Omental fat pad (tissue), 3 donors: ENCODE measurements at regions not wholly inside any gene's neighbourhood (a gene's known extent, or its start where the extent isn't known, plus 50 kb on each side); places are given as distances from the start of the nearest gene placed in this dataset.
"Not testable (repeated sequence)": the region's sequence is repeated elsewhere in the genome, so short reads cannot be mapped to it uniquely, and the experiment has no call there.

Experiments
- ATAC-seq: fragments of 150-250 bp; one replicate; pipeline ENCODE4 v1.9.1; 2016; ENCODE audit warnings: mild to moderate bottlenecking, moderate library complexity; ENCODE audit not compliant: low FRiP score
- DNase-seq: peaks from one replicate; pipeline ENCODE4 v3.0.0-alpha.2; 2019; ENCODE audit warnings: low spot score
- TF ChIP-seq, protein P1 (sequence below), 3 donors: fragments of 450-650 bp; IDR thresholded peaks; one replicate each; pipeline ENCODE4 v1.5.1; 2016 to 2017; ENCODE audit warnings: antibody characterized with exemption in 3 of 3, mild to moderate bottlenecking in 3 of 3, moderate library complexity in 2 of 3

DNA sequence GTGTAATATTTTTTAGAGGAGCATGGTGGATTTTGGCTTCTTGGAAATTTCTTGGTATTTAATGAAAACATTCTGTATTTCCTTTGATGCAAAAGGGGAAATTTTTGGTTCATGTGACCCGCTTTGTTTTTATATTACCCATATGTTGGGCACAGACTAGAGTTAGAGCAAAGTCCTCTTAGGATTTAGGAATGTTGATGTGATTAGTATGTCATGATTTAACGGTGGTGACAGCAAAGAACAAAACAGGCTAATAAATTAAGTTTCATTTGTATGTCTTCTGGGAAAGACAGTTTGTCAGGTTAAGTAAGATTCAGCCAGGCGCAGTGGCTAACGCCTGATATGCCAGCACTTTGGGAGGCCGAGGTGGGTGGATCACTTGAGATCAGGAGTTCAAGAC is 304.6 kb downstream of the REEP3 start:
- no peak for ATAC-seq
- DNase-seq: no peak
- TF ChIP-seq, protein P1, sequence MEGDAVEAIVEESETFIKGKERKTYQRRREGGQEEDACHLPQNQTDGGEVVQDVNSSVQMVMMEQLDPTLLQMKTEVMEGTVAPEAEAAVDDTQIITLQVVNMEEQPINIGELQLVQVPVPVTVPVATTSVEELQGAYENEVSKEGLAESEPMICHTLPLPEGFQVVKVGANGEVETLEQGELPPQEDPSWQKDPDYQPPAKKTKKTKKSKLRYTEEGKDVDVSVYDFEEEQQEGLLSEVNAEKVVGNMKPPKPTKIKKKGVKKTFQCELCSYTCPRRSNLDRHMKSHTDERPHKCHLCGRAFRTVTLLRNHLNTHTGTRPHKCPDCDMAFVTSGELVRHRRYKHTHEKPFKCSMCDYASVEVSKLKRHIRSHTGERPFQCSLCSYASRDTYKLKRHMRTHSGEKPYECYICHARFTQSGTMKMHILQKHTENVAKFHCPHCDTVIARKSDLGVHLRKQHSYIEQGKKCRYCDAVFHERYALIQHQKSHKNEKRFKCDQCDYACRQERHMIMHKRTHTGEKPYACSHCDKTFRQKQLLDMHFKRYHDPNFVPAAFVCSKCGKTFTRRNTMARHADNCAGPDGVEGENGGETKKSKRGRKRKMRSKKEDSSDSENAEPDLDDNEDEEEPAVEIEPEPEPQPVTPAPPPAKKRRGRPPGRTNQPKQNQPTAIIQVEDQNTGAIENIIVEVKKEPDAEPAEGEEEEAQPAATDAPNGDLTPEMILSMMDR (IDR thresholded peaks at IDR 0.05): no peak

DNA sequence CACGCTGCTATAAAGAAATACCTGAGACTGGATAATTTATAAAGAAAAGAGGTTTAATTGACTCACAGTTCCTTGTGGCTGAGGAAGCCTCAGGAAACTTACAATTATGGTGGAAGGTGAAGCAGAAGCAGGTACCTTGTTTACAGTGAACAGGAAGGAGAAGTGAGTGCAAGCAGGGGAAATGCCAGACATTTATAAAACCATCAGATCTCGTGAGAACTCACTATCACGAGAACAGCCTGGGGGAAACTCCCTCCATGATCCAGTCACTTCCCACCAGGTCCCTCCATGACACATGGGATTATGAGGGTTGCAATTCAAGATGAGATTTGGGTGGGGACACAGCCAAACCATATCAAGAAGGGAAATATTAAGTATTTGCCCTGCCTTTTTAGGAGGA is 305.8 kb downstream of the REEP3 start:
- not testable (repeated sequence) for ATAC-seq, DNase-seq

DNA sequence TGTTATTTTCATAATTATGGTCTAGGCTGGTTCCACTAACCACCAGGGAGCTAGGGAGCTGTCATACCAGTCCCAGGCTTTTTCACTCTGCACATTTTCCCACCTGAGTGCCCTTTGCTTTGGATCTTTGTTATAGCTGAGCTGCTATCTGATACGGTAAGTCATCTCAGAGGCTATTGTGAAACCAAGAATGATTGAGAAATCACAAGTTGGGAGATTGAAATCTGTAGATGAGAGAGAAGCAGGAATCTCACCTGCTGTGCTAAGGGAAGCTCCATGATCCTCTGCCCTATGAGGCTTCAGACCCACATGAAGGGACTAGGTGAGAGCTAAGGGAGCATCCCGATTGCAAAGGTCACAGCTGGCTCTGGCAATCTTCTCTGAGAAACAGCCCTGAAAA is 307.8 kb downstream of the REEP3 start:
- ATAC-seq (no peak), DNase-seq (no peak)
- TF ChIP-seq, protein P1 (IDR thresholded peaks at IDR 0.05): no peak

DNA sequence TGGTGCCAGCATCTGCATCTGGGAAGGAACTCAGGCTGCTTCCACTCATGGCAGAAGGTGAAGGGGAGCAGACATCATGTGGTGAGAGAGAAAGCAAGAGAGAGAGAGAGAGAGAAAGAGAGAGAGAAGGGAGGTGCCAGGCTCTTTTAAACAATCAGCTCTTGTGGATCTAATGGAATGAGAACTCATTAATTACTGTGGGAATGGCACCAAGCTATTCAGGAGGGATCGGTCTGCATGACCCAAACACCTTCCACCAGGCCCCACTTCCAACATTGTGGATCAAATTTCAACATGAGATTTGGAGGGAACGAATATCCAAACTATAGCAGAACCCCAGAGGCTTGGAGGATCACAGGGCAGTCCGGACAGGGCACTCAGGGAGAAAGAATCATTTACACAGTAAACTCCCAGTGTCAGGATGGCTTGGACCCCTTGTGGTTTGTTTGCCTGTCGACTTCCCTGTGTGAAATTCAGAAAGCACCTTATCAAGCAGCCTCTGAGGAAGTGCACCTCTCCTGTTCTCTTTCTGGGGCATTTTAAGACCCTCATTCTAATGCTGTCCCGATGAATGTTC is 308.5 kb downstream of the REEP3 start:
- ATAC-seq: no peak
- TF ChIP-seq, protein P1 (IDR thresholded peaks at IDR 0.05): no peak
- no peak for DNase-seq

DNA sequence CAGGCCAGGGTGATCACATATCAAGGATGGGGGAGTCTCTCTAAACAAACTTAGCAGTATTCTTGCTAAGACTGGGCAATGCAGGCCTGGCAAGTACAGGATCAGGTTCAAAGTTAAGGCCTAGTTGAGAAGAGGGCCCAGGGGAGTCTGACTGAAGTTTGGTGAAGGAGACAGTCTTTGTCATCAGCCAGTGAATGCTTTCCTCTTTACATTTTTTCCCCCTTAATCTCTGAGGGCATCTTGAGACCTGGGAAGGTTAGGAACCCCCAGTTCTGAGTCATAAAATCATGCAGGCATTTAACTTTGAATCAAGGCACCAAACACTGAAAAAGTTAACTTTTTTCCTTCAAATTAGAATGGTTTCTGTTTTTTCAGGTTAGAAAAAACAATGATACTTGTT is 311.5 kb downstream of the REEP3 start:
- ATAC-seq (no peak), DNase-seq (no peak)
- TF ChIP-seq, protein P1 (IDR thresholded peaks at IDR 0.05): no peak

DNA sequence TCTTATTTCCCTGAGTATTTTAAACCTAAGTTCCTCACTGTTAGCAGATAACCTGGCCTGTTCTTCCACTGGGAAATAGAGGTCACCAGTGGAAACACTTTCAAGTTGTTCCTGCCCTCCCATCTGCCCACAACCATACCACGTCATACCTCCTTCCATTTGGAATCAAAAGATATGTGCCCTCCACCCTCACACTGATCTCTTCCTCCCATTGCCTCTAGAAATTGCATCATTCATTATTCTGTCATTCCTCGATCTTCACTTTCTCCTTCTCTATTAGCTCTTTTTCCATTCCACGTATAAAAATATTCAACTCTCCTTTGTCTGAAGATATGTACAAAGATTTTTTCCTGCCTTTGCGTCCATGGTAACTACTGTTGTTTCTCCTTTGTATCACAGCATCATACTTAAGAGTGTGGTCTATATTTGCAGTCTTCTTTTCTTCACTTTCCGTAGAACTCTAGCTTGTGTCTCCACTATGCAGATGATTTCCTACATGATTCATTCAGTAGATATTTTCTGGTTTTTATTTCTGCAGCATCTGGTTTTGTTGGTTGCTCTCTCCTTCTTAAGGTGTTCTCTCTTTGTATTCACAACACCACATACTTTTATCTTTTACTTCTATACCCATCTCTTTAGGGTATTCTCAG is 312.3 kb downstream of the REEP3 start:
- DNase-seq (no peak), ATAC-seq (no peak)
- TF ChIP-seq, protein P1 (IDR thresholded peaks at IDR 0.05): no peak

DNA sequence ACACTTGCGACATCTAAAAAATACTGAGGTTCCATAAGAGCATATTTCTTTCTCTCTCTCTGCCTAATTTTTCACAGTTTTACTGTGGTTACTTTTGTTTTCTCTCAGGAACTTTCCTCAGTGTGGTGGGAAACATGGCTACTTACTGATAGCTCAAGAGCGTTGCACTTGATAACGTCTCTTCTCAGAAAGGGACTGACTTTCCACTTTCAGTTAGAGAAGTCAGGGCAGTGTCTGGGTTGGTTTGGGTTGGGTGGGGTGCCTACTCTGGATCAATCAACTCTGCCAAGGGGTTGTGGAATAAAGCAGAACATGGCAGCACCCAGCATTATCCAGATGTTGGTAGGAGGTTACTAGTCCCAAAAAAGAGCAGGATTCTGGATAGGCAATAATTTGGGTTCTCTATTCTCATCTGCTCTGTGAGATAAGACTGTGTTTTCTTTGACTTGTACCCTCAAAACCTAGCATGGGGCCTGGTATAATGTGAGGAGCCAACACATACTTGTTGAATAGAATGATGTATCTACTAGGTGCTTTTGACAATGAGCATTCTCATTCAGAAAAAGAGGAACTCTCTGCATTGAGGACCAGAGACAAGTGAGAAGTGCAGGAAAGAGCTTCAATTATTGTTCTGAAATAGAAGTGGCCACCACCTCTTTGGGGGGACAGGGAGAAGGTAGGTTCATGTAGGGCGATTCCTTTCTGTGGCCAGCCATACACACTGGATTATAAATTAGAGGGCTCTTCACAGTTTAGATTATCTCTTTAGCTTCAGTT is 315.7 kb downstream of the REEP3 start:
- ATAC-seq: no peak
- TF ChIP-seq, protein P1 (IDR thresholded peaks at IDR 0.05): no peak
- DNase-seq: no peak
